ENCODE measurements at regions not wholly inside any gene's neighbourhood (a gene's known extent, or its start where the extent isn't known, plus 50 kb on each side); places are given as distances from the start of the nearest gene placed in this dataset.

GRCh38 chr19:32201636-32202051 lies 143.8 kb upstream of the ZNF507 start:
- Histone ChIP-seq H3K4me3 (no peak overlapping the region), H3K4me1 (replicated peaks) (no peaks in the 10 kb centered on the region), H3K9me3 (no peaks in the 10 kb centered on the region), H3K27me3 (replicated peaks; ENCODE audit: insufficient read depth) (no peaks in the 10 kb centered on the region), H3K27ac (no peak overlapping the region), H3K36me3 (no peaks in the 10 kb centered on the region)
- WGBS = 79% methylated on average over 15 of the region's 15 CpGs
- no peak for TF ChIP-seq CTCF (IDR thresholded peaks at IDR 0.05)
- TF ChIP-seq POLR2AphosphoS5 (IDR thresholded peaks at IDR 0.05) = no peak
- no peak for TF ChIP-seq POLR2A (IDR thresholded peaks at IDR 0.05)
- no peak for DNase-seq (ENCODE audit: low spot score)
- intact Hi-C loops (cut with DNase I) = no loop called here

GRCh38 chr19:32202244-32202643 lies 143.2 kb upstream of the ZNF507 start:
- DNase-seq (ENCODE audit: low spot score) = no peak
- WGBS = 96% methylated on average over 4 of the region's 5 CpGs
- Histone ChIP-seq H3K36me3 (no peaks in the 10 kb centered on the region), H3K4me1 (replicated peaks) (no peaks in the 10 kb centered on the region), H3K9me3 (no peaks in the 10 kb centered on the region), H3K27ac (no peak overlapping the region), H3K4me3 (no peak overlapping the region), H3K27me3 (replicated peaks; ENCODE audit: insufficient read depth) (no peaks in the 10 kb centered on the region)
- intact Hi-C loops (cut with DNase I) = no loop called here
- no peak for TF ChIP-seq POLR2AphosphoS5 (IDR thresholded peaks at IDR 0.05)
- no peak for TF ChIP-seq POLR2A (IDR thresholded peaks at IDR 0.05)
- TF ChIP-seq CTCF (IDR thresholded peaks at IDR 0.05) = no peak

GRCh38 chr19:32203161-32203560 lies 142.2 kb upstream of the ZNF507 start:
- no peaks in the 10 kb centered on the region for H3K36me3 ChIP-seq
- TF ChIP-seq CTCF (IDR thresholded peaks at IDR 0.05) = no peak
- no peak for TF ChIP-seq POLR2A (IDR thresholded peaks at IDR 0.05)
- TF ChIP-seq POLR2AphosphoS5 (IDR thresholded peaks at IDR 0.05) = no peak
- H3K4me1 ChIP-seq (replicated peaks) = no peaks in the 10 kb centered on the region
- no peak overlapping the region for H3K4me3 ChIP-seq
- intact Hi-C loops (cut with DNase I) = no loop called here
- H3K27me3 ChIP-seq (replicated peaks; ENCODE audit: insufficient read depth) = peaks cover 1% of the 10 kb centered on the region
- H3K27ac ChIP-seq = no peak overlapping the region
- no peak for DNase-seq (ENCODE audit: low spot score)
- no peaks in the 10 kb centered on the region for H3K9me3 ChIP-seq
- WGBS = 95% methylated on average over 6 of the region's 6 CpGs

DNA sequence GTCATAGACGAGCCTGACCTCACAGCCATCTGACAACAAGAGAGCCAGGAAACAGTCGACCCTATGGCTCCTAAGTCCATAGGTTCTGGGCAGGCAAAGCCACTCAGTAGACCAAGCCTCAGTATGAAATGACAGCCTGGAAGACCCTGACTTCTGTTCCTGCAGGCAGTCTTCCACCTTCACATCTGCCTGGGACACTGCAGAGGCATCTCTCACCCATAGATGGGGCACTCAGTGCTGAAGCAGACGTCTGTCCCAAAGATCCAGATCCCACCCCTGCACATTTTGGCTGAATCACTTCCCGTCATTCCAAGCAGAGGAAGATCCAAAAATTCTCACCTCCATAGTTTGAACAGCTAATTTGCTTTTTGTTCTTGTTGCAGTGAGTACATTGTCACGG lies 139.3 kb upstream of the ZNF507 start:
- intact Hi-C loops (cut with DNase I) = no loop called here
- 61% methylated on average over 5 of the region's 5 CpGs for WGBS

More for the DNA sequence above, 139.3 kb upstream of the ZNF507 start:
- Histone ChIP-seq H3K27me3 (replicated peaks; ENCODE audit: insufficient read depth) (peaks cover 3% of the 10 kb centered on the region), H3K27ac (no peak overlapping the region), H3K4me3 (no peak overlapping the region), H3K9me3 (no peaks in the 10 kb centered on the region), H3K4me1 (replicated peaks) (no peaks in the 10 kb centered on the region), H3K36me3 (no peaks in the 10 kb centered on the region)
- TF ChIP-seq CTCF (IDR thresholded peaks at IDR 0.05) = no peak
- no peak for TF ChIP-seq POLR2A (IDR thresholded peaks at IDR 0.05)
- TF ChIP-seq POLR2AphosphoS5 (IDR thresholded peaks at IDR 0.05) = no peak
- no peak for DNase-seq (ENCODE audit: low spot score)
